Neural progenitor cell (in vitro differentiated cells): ENCODE measurements at regions not wholly inside any gene's neighbourhood (a gene's known extent, or its start where the extent isn't known, plus 50 kb on each side); places are given as distances from the start of the nearest gene placed in this dataset.

Experiments used
- EZH2 ChIP-seq: fragments of 200-600 bp; sonication (generic); IDR thresholded peaks from 2 replicates; pipeline ENCODE4 v1.6.1; 2017; ENCODE audit warnings: antibody characterized with exemption, mild to moderate bottlenecking, moderate library complexity
- EZH2phosphoT487 ChIP-seq: fragments of 200-600 bp; sonication (generic); IDR thresholded peaks from 2 replicates; pipeline ENCODE4 v1.6.1; 2017; ENCODE audit warnings: antibody characterized with exemption
- TF ChIP-seq, protein P1 (sequence below): fragments of 200-600 bp; sonication (generic); IDR thresholded peaks from 2 replicates; pipeline ENCODE4 v1.5.1; 2017; ENCODE audit warnings: antibody characterized with exemption, mild to moderate bottlenecking

DNA sequence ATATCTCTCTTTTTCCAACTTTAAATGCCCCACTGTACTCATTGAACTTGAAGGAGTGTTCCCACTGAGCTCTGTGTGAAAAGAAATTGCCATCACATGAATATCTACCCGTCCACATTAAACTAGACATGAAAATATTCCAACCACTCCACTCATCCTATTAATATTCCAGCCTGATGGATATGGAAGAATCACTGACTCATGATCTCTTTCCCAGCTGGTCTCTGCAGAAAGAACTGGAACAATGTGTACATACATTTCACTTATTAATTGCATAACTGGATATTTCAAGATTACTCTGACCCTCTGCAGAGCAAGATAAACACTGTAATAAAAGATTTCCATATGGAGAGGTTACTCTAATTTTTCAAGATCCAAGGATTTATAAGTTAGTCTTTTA, 711.1 kb upstream of the LRRC4C start:
- TF ChIP-seq, protein P1, sequence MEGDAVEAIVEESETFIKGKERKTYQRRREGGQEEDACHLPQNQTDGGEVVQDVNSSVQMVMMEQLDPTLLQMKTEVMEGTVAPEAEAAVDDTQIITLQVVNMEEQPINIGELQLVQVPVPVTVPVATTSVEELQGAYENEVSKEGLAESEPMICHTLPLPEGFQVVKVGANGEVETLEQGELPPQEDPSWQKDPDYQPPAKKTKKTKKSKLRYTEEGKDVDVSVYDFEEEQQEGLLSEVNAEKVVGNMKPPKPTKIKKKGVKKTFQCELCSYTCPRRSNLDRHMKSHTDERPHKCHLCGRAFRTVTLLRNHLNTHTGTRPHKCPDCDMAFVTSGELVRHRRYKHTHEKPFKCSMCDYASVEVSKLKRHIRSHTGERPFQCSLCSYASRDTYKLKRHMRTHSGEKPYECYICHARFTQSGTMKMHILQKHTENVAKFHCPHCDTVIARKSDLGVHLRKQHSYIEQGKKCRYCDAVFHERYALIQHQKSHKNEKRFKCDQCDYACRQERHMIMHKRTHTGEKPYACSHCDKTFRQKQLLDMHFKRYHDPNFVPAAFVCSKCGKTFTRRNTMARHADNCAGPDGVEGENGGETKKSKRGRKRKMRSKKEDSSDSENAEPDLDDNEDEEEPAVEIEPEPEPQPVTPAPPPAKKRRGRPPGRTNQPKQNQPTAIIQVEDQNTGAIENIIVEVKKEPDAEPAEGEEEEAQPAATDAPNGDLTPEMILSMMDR: no peak
- TF ChIP-seq EZH2phosphoT487 (no peak), EZH2 (no peak)
